Loucy (cell line): ENCODE measurements at regions not wholly inside any gene's neighbourhood (a gene's known extent, or its start where the extent isn't known, plus 50 kb on each side); places are given as distances from the start of the nearest gene placed in this dataset.

Source experiments
- H2AFZ ChIP-seq: fragments of 200-600 bp; sonication (generic); 2 replicates; pipeline ENCODE4 v1.6.0; 2016; ENCODE audit warnings: antibody characterized with exemption, mild to moderate bottlenecking, low read length, moderate library complexity
- H3F3A ChIP-seq: fragments of 200-600 bp; 2 replicates; pipeline ENCODE4 v1.6.0; 2016; ENCODE audit warnings: antibody characterized with exemption, low read depth, mild to moderate bottlenecking
- H3K27me3 ChIP-seq: fragments of 200-600 bp; sonication (generic); 2 replicates; pipeline ENCODE4 v1.6.1; 2014; ENCODE audit warnings: low read length, mild to moderate bottlenecking; ENCODE audit not compliant: insufficient read depth, poor library complexity, severe bottlenecking
- H3K36me3 ChIP-seq: fragments of 200-600 bp; sonication (generic); 2 replicates; pipeline ENCODE4 v1.6.1; 2016; ENCODE audit warnings: low read length; ENCODE audit not compliant: insufficient read depth
- H3K4me1 ChIP-seq: fragments of 200-600 bp; sonication (generic); 2 replicates; pipeline ENCODE4 v1.5.1; 2014; ENCODE audit warnings: low read length, mild to moderate bottlenecking; ENCODE audit not compliant: insufficient read depth, poor library complexity, severe bottlenecking
- H3K4me2 ChIP-seq: fragments of 200-600 bp; sonication (generic); 2 replicates; pipeline ENCODE4 v1.6.0; 2014; ENCODE audit warnings: antibody characterized with exemption, low read length, low read depth, mild to moderate bottlenecking; ENCODE audit not compliant: poor library complexity, severe bottlenecking
- H3K4me3 ChIP-seq: fragments of 200-600 bp; sonication (generic); 2 replicates; pipeline ENCODE4 v1.5.1; 2014; ENCODE audit warnings: low read length, mild to moderate bottlenecking, mixed read lengths; ENCODE audit not compliant: poor library complexity, severe bottlenecking
- H3K79me2 ChIP-seq: fragments of 200-600 bp; sonication (generic); 2 replicates; pipeline ENCODE4 v1.6.1; 2014; ENCODE audit warnings: low read length; ENCODE audit not compliant: insufficient read depth
- H3K9ac ChIP-seq: fragments of 200-600 bp; sonication (generic); 2 replicates; pipeline ENCODE4 v1.6.0; 2014; ENCODE audit warnings: mild to moderate bottlenecking, low read depth, low read length, moderate library complexity; ENCODE audit not compliant: poor library complexity, severe bottlenecking
- H3K9me2 ChIP-seq: fragments of 200-600 bp; sonication (generic); replicated peaks from 2 replicates; pipeline ENCODE4 v1.6.1; 2016; ENCODE audit warnings: low read depth, low read length, mixed read lengths
- H3K9me3 ChIP-seq: fragments of 200-600 bp; sonication (generic); 2 replicates; pipeline ENCODE4 v1.6.1; 2014; ENCODE audit warnings: mild to moderate bottlenecking, antibody characterized with exemption, low read length, low read depth; ENCODE audit not compliant: insufficient read depth
- H4K20me1 ChIP-seq: fragments of 200-600 bp; sonication (generic); 2 replicates; pipeline ENCODE4 v1.6.0; 2014; ENCODE audit warnings: antibody characterized with exemption, low read length, mild to moderate bottlenecking; ENCODE audit not compliant: insufficient read depth, poor library complexity, severe bottlenecking
- CTCF ChIP-seq: fragments of 200-600 bp; sonication (generic); conservative IDR thresholded peaks from 2 replicates; pipeline ENCODE4 v1.5.1; 2014; ENCODE audit warnings: mild to moderate bottlenecking, antibody characterized with exemption, low read length
- EZH2phosphoT487 ChIP-seq: fragments of 200-600 bp; IDR thresholded peaks from 2 replicates; pipeline ENCODE4 v1.6.1; 2018; ENCODE audit warnings: antibody characterized with exemption, mild to moderate bottlenecking, moderate library complexity, borderline replicate concordance

- Histone ChIP-seq H3K27me3 (no peaks in the 10 kb centered on the region), H3K9ac (no peak overlapping the region), H3K79me2 (no peaks in the 10 kb centered on the region), H3K4me2 (no peak overlapping the region), H3K36me3 (no peaks in the 10 kb centered on the region), H3F3A (no peaks in the 10 kb centered on the region), H3K9me3 (no peaks in the 10 kb centered on the region), H4K20me1 (no peaks in the 10 kb centered on the region), H3K4me1 (no peaks in the 10 kb centered on the region), H3K4me3 (no peak overlapping the region), H2AFZ (no peak overlapping the region), H3K9me2 (no peaks in the 10 kb centered on the region)
- TF ChIP-seq EZH2phosphoT487 (no peak), CTCF (no peak)
These were observed 152.3 kb upstream of the C14orf180 start for GRCh38 chr14:104427131-104427851.

DNA sequence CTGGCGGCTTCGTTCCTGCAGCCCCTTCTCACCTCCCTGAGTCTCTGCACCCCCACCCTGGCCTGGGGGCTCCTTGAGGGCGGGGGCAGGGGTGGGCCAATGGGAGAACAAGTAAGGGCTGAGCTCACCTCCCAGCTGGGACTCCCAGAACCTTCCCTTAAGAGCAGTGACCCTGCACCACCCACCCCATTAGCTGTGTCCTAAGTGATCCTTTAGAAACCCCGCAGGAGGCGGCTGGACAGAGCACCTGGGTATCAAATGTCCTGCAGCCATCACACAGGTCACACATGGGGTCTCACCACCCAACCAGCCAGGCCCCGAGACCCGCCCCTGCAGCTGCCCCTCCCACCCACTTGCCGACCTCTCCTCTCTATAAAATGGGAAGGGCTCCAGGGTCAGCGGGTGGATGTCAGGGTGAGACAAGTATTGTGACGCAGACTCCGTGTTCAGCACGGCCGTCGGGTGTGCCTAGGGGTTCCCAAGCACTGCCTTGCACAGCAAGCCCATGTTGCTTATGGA, 151.2 kb upstream of the C14orf180 start:
- TF ChIP-seq EZH2phosphoT487 (no peak), CTCF (no peak)
- Histone ChIP-seq H3K9me3 (no peaks in the 10 kb centered on the region), H3K27me3 (no peaks in the 10 kb centered on the region), H2AFZ (no peak overlapping the region), H3K79me2 (no peaks in the 10 kb centered on the region), H3K4me2 (no peak overlapping the region), H3K36me3 (no peaks in the 10 kb centered on the region), H3K4me1 (no peaks in the 10 kb centered on the region), H3K9me2 (no peaks in the 10 kb centered on the region), H4K20me1 (no peaks in the 10 kb centered on the region), H3K9ac (no peak overlapping the region), H3K4me3 (no peak overlapping the region), H3F3A (no peaks in the 10 kb centered on the region)

DNA sequence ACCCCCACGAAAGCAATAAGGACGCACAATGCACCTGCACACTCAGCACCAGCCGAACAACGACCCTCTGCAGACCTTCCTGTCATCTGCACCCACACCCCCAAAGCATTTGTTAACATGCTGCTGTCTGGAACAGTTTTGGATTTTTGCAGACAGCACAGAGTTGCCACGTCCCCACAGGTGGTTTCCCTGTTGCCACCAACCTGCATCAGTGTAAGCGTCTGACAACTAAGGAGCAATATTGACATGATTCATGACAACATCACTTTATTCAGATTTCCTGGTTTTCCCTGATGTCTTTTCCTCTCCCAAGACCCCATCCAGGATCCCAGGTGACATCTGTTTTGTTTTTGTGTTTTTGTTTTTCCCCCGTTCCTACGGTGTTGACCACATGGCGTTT, 150.7 kb upstream of the C14orf180 start:
- no peaks in the 10 kb centered on the region for H3K4me1 ChIP-seq
- TF ChIP-seq EZH2phosphoT487 (no peak), CTCF (no peak)

More for the DNA sequence above, 150.7 kb upstream of the C14orf180 start:
- no peaks in the 10 kb centered on the region for H3K36me3 ChIP-seq
- no peak overlapping the region for H3K4me3 ChIP-seq
- H4K20me1 ChIP-seq = no peaks in the 10 kb centered on the region
- no peak overlapping the region for H2AFZ ChIP-seq
- no peaks in the 10 kb centered on the region for H3K79me2 ChIP-seq
- no peak overlapping the region for H3K9ac ChIP-seq
- H3F3A ChIP-seq = no peaks in the 10 kb centered on the region
- H3K4me2 ChIP-seq = no peak overlapping the region
- no peaks in the 10 kb centered on the region for H3K27me3 ChIP-seq
- no peaks in the 10 kb centered on the region for H3K9me2 ChIP-seq
- no peaks in the 10 kb centered on the region for H3K9me3 ChIP-seq
